Heart left ventricle (tissue), 13 donors: ENCODE measurements at regions not wholly inside any gene's neighbourhood (a gene's known extent, or its start where the extent isn't known, plus 50 kb on each side); places are given as distances from the start of the nearest gene placed in this dataset.

Source experiments
- POLR2A ChIP-seq, 2 donors: fragments of 450-650 bp; IDR thresholded peaks; one replicate each; pipeline ENCODE4 v1.6.1; 2017; ENCODE audit warnings: antibody characterized with exemption in 2 of 2, mild to moderate bottlenecking in 2 of 2, moderate library complexity in 2 of 2
- TF ChIP-seq, protein P1 (sequence below), 12 donors: fragments of 200-600 bp; sonication (generic) in 4 of 12; IDR thresholded peaks; one replicate each; pipeline versions ENCODE4 v1.5.0 to v1.8.0; 2018 to 2022; ENCODE audit warnings: antibody characterized with exemption in 12 of 12, mild to moderate bottlenecking in 5 of 12
- donor health status: ischemic (EF 13 %, LVEDD 7.1; RV severe dilation, severe dysfunction).
- donor health status: DM: no; HTN: yes; CAD: no.
- donor health status: DM: no; HTN: no; CAD: no.
- donor health status: ischemic (EF 25% LVEDD 6.9; RV normal size, moderate dysfunction).
- donor health status: ischemic (EF 25% LVEDD 5.7; RV mildly dilated, moderate dysfunction).
- donor health status: ischemic (EF 35%, LVEDD 5.7; RV mildly dilated, moderate dysfunction).
- donor health status: nonischemic (EF 11% LVEDD 7.7; RV severe dilation, severe dysfunction).
- donor health status: DM: yes; HTN: yes; CAD: no.
- donor health status: PGD.
- donor health status: ischemic (EF 29% LVEDD 5.4; RV normal size, mild dysfunction).
- donor health status: nonischemic (EF 23%, LVEDD 6.1; RV moderate dilation, normal function).

DNA sequence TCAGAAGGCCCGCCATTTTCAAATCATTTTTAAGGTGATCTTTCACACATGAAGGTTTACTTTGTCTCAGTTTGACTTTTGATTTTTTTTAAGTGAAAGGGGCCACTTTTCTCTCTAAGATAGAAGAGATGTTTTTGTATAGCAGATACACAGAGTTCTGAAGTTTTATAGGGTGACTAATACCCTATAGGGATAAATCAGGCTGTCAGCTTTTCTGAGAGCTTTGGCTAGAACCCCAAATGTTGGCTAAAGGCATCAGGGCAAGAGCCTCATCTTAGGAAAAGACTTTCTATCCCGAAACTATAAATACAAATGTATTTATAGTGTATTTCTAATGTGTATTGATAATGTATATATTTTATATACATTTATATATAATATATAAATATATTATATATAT, 181.4 kb downstream of the TBX18 start:
- TF ChIP-seq, protein P1, sequence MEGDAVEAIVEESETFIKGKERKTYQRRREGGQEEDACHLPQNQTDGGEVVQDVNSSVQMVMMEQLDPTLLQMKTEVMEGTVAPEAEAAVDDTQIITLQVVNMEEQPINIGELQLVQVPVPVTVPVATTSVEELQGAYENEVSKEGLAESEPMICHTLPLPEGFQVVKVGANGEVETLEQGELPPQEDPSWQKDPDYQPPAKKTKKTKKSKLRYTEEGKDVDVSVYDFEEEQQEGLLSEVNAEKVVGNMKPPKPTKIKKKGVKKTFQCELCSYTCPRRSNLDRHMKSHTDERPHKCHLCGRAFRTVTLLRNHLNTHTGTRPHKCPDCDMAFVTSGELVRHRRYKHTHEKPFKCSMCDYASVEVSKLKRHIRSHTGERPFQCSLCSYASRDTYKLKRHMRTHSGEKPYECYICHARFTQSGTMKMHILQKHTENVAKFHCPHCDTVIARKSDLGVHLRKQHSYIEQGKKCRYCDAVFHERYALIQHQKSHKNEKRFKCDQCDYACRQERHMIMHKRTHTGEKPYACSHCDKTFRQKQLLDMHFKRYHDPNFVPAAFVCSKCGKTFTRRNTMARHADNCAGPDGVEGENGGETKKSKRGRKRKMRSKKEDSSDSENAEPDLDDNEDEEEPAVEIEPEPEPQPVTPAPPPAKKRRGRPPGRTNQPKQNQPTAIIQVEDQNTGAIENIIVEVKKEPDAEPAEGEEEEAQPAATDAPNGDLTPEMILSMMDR (IDR thresholded peaks at IDR 0.05): no peak
- no peak for TF ChIP-seq POLR2A (IDR thresholded peaks at IDR 0.05)
